ENCODE measurements at regions not wholly inside any gene's neighbourhood (a gene's known extent, or its start where the extent isn't known, plus 50 kb on each side); places are given as distances from the start of the nearest gene placed in this dataset.

DNA sequence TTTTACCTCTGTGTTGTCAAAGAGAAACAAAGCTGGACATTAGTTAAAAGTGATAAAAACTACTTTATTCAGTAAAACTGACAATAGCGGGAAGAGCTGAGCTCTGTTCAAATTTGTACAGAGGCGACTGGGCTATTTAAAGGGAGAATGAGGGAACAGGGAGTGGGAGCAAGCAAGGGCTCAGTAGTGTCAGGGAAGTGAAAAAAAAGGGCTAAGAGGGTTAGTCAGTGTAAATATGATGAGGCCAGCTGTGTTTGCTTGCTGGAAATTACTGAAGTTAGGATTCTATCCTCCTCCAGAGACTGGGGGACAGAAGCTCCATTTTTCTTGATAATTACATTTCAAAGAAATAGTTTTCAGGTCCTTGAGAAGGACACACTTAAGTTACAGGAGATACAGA lies 232.5 kb downstream of the SH2D4B start:
- TF ChIP-seq, protein P1, sequence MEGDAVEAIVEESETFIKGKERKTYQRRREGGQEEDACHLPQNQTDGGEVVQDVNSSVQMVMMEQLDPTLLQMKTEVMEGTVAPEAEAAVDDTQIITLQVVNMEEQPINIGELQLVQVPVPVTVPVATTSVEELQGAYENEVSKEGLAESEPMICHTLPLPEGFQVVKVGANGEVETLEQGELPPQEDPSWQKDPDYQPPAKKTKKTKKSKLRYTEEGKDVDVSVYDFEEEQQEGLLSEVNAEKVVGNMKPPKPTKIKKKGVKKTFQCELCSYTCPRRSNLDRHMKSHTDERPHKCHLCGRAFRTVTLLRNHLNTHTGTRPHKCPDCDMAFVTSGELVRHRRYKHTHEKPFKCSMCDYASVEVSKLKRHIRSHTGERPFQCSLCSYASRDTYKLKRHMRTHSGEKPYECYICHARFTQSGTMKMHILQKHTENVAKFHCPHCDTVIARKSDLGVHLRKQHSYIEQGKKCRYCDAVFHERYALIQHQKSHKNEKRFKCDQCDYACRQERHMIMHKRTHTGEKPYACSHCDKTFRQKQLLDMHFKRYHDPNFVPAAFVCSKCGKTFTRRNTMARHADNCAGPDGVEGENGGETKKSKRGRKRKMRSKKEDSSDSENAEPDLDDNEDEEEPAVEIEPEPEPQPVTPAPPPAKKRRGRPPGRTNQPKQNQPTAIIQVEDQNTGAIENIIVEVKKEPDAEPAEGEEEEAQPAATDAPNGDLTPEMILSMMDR (IDR thresholded peaks at IDR 0.05; ENCODE audit: low read depth, low read length, poor library complexity, severe bottlenecking), result no peak
- no peak for TF ChIP-seq EZH2phosphoT487 (IDR thresholded peaks at IDR 0.05; ENCODE audit: borderline replicate concordance, low read length)

All from DOHH2 (cell line).